ENCODE measurements at regions not wholly inside any gene's neighbourhood (a gene's known extent, or its start where the extent isn't known, plus 50 kb on each side); places are given as distances from the start of the nearest gene placed in this dataset.
"Not testable (repeated sequence)": the region's sequence is repeated elsewhere in the genome, so short reads cannot be mapped to it uniquely, and the experiment has no call there.

DNA sequence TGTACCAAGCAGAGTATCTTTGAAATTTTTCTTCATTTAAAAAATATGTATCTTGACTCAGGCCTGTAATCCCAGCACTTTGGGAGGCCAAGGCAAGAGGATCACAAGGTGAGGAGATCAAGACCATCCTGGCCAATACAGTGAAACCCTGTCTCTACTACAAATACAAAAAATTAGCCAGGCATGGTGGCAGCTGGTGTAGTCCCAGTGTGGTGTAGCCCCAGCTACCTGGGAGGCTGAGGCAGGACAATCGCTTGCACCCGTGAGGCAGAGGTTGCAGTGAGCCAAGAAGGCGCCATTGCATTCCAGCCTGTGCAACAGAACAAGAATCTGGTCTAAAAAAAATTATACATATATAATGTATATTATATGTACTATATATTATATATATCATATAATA is 118.7 kb upstream of the RIMBP3 start:
- not testable (repeated sequence) for TF ChIP-seq POLR2AphosphoS5, POLR2A, EP300 (IDR thresholded peaks at IDR 0.05)
- TF ChIP-seq, protein P1, sequence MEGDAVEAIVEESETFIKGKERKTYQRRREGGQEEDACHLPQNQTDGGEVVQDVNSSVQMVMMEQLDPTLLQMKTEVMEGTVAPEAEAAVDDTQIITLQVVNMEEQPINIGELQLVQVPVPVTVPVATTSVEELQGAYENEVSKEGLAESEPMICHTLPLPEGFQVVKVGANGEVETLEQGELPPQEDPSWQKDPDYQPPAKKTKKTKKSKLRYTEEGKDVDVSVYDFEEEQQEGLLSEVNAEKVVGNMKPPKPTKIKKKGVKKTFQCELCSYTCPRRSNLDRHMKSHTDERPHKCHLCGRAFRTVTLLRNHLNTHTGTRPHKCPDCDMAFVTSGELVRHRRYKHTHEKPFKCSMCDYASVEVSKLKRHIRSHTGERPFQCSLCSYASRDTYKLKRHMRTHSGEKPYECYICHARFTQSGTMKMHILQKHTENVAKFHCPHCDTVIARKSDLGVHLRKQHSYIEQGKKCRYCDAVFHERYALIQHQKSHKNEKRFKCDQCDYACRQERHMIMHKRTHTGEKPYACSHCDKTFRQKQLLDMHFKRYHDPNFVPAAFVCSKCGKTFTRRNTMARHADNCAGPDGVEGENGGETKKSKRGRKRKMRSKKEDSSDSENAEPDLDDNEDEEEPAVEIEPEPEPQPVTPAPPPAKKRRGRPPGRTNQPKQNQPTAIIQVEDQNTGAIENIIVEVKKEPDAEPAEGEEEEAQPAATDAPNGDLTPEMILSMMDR (IDR thresholded peaks at IDR 0.05) = not testable (repeated sequence)
